DOHH2 (cell line): ENCODE measurements at regions not wholly inside any gene's neighbourhood (a gene's known extent, or its start where the extent isn't known, plus 50 kb on each side); places are given as distances from the start of the nearest gene placed in this dataset.

Experiments used
- CTCF ChIP-seq: fragments of 200-600 bp; sonication (generic); IDR thresholded peaks from one replicate; pipeline ENCODE4 v1.5.1; 2014; ENCODE audit warnings: antibody characterized with exemption, mild to moderate bottlenecking, low read depth, low read length; ENCODE audit not compliant: poor library complexity, severe bottlenecking
- EZH2phosphoT487 ChIP-seq: fragments of 200-600 bp; sonication (generic); IDR thresholded peaks from 2 replicates; pipeline ENCODE4 v1.6.1; 2017; ENCODE audit warnings: borderline replicate concordance, mild to moderate bottlenecking, antibody characterized with exemption, low read length, moderate library complexity, mixed read lengths

DNA sequence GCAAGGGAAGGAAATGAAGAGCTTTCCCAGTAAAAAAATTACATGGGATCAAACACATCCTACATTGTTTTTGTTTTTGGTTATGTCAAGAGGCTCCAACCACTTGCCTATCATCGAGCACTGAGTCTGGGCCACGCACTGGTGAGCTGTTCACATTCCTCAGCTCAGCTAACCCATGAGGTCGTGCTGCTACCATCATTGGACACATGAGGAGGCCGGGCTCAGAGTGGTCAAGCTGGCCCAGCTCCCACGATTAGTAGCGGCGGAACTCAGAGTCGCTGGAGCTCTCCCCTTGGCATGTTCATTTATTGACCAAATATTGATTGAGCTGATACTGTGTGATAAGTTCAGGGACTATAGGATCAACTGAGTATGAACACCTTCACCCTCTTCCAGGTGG, 164.9 kb downstream of the CDH26 start:
- TF ChIP-seq CTCF, result no peak
- TF ChIP-seq EZH2phosphoT487, result no peak
